ENCODE measurements at regions not wholly inside any gene's neighbourhood (a gene's known extent, or its start where the extent isn't known, plus 50 kb on each side); places are given as distances from the start of the nearest gene placed in this dataset.

- Histone ChIP-seq H3K4me3 (ENCODE audit: low read depth, low read length) (no peak overlapping the region), H3K36me3 (ENCODE audit: control insufficient read depth, insufficient read depth, low read length) (no peaks in the 10 kb centered on the region), H3K27me3 (ENCODE audit: control insufficient read depth, insufficient read depth, low read length) (no peaks in the 10 kb centered on the region)
- TF ChIP-seq CTCF (IDR thresholded peaks at IDR 0.05; ENCODE audit: insufficient read depth, low read length, poor library complexity, severe bottlenecking), result no peak
- no peak for DNase-seq (ENCODE audit: low read depth)
Observed at GRCh38 chr20:1822564-1823449, 72.4 kb upstream of the SIRPA start.

GRCh38 chr20:1820138-1821079 is 74.8 kb upstream of the SIRPA start:
- no peaks in the 10 kb centered on the region for H3K27me3 ChIP-seq (ENCODE audit: control insufficient read depth, insufficient read depth, low read length)
- no peak for DNase-seq (ENCODE audit: low read depth)
- TF ChIP-seq CTCF (IDR thresholded peaks at IDR 0.05; ENCODE audit: insufficient read depth, low read length, poor library complexity, severe bottlenecking), result no peak
- no peak overlapping the region for H3K4me3 ChIP-seq (ENCODE audit: low read depth, low read length)
- H3K36me3 ChIP-seq (ENCODE audit: control insufficient read depth, insufficient read depth, low read length), result no peaks in the 10 kb centered on the region

- DNase-seq (ENCODE audit: low read depth), result no peak
- no peak for TF ChIP-seq CTCF (IDR thresholded peaks at IDR 0.05; ENCODE audit: insufficient read depth, low read length, poor library complexity, severe bottlenecking)
- Histone ChIP-seq H3K36me3 (ENCODE audit: control insufficient read depth, insufficient read depth, low read length) (no peaks in the 10 kb centered on the region), H3K4me3 (ENCODE audit: low read depth, low read length) (no peak overlapping the region), H3K27me3 (ENCODE audit: control insufficient read depth, insufficient read depth, low read length) (no peaks in the 10 kb centered on the region)
Observed at GRCh38 chr20:1819311-1820137, 75.7 kb upstream of the SIRPA start.

- no peak for TF ChIP-seq CTCF (IDR thresholded peaks at IDR 0.05; ENCODE audit: insufficient read depth, low read length, poor library complexity, severe bottlenecking)
- no peaks in the 10 kb centered on the region for H3K36me3 ChIP-seq (ENCODE audit: control insufficient read depth, insufficient read depth, low read length)
- H3K27me3 ChIP-seq (ENCODE audit: control insufficient read depth, insufficient read depth, low read length), result no peaks in the 10 kb centered on the region
- no peak for DNase-seq (ENCODE audit: low read depth)
- no peak overlapping the region for H3K4me3 ChIP-seq (ENCODE audit: low read depth, low read length)
Observed at GRCh38 chr20:1818895-1819294, 76.3 kb upstream of the SIRPA start.

GRCh38 chr20:1818247-1818840 is 76.9 kb upstream of the SIRPA start:
- H3K4me3 ChIP-seq (ENCODE audit: low read depth, low read length), result no peak overlapping the region
- no peak for DNase-seq (ENCODE audit: low read depth)
- H3K36me3 ChIP-seq (ENCODE audit: control insufficient read depth, insufficient read depth, low read length), result no peaks in the 10 kb centered on the region
- no peaks in the 10 kb centered on the region for H3K27me3 ChIP-seq (ENCODE audit: control insufficient read depth, insufficient read depth, low read length)
- TF ChIP-seq CTCF (IDR thresholded peaks at IDR 0.05; ENCODE audit: insufficient read depth, low read length, poor library complexity, severe bottlenecking), result no peak

Measured in kidney epithelial cell (primary cell).